ENCODE measurements at regions not wholly inside any gene's neighbourhood (a gene's known extent, or its start where the extent isn't known, plus 50 kb on each side); places are given as distances from the start of the nearest gene placed in this dataset.

GRCh38 chr4:22881411-22881810 is 188.7 kb downstream of the GBA3 start:
- POLR2A ChIA-PET = no interaction called here
- Mint-ChIP-seq H3K27ac (no peak overlapping the region), H3K4me3 (no peak overlapping the region), H3K36me3 (ENCODE audit: low read depth) (no peaks in the 10 kb centered on the region), H3K27me3 (no peaks in the 10 kb centered on the region), H3K4me1 (no peaks in the 10 kb centered on the region), H3K9me3 (peaks cover 1% of the 10 kb centered on the region)
- intact Hi-C loops (cut with micrococcal nuclease) = no loop called here
- TF ChIP-seq, protein P1, sequence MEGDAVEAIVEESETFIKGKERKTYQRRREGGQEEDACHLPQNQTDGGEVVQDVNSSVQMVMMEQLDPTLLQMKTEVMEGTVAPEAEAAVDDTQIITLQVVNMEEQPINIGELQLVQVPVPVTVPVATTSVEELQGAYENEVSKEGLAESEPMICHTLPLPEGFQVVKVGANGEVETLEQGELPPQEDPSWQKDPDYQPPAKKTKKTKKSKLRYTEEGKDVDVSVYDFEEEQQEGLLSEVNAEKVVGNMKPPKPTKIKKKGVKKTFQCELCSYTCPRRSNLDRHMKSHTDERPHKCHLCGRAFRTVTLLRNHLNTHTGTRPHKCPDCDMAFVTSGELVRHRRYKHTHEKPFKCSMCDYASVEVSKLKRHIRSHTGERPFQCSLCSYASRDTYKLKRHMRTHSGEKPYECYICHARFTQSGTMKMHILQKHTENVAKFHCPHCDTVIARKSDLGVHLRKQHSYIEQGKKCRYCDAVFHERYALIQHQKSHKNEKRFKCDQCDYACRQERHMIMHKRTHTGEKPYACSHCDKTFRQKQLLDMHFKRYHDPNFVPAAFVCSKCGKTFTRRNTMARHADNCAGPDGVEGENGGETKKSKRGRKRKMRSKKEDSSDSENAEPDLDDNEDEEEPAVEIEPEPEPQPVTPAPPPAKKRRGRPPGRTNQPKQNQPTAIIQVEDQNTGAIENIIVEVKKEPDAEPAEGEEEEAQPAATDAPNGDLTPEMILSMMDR (IDR thresholded peaks at IDR 0.05) = no peak
- CTCF ChIA-PET = no interaction called here
- no peak for ATAC-seq (ENCODE audit: low read depth)
- DNase-seq = no peak

DNA sequence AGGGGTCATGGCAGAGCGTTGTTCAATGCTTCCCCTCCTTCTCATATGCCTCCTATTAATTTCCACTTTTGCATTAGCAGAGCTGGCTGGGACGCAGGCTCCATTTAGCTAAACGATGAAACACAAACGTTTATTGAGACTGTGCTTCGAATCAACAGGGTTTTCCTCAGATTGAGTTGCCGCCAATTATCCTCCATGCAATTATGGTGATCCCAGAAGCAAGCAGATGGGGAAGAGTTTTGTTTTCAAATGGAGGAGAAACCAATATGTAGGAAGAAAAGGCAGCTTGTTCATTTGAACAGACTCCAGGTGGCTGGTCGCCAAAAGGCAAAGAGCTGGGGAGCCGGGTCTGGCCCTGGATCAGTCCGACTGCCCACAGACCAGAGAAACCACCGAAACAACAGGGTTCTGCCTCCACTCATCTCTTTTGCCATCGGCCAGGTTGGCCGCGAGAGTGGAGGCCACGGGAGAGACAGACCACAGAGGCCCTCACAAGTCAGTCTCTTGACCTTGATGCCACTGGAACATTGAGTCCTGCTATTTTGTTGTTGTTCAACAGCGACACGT is 184.8 kb downstream of the GBA3 start:
- Mint-ChIP-seq H3K4me1 (no peaks in the 10 kb centered on the region), H3K27ac (no peak overlapping the region), H3K9me3 (peaks cover 1% of the 10 kb centered on the region), H3K27me3 (no peaks in the 10 kb centered on the region), H3K4me3 (no peak overlapping the region), H3K36me3 (ENCODE audit: low read depth) (no peaks in the 10 kb centered on the region)
- CTCF ChIA-PET = no interaction called here
- ATAC-seq (ENCODE audit: low read depth) = no peak
- POLR2A ChIA-PET = no interaction called here
- DNase-seq = no peak
- intact Hi-C loops (cut with micrococcal nuclease) = no loop called here
- TF ChIP-seq, protein P1 (IDR thresholded peaks at IDR 0.05) = no peak

GRCh38 chr4:22876270-22876669 is 183.5 kb downstream of the GBA3 start:
- no peaks in the 10 kb centered on the region for H3K9me3 Mint-ChIP-seq
- H3K36me3 Mint-ChIP-seq (ENCODE audit: low read depth) = no peaks in the 10 kb centered on the region
- no peak overlapping the region for H3K27ac Mint-ChIP-seq
- ChIA-PET POLR2A (no interaction called here), CTCF (no interaction called here)
- DNase-seq = no peak
- intact Hi-C loops (cut with micrococcal nuclease) = no loop called here
- ATAC-seq (ENCODE audit: low read depth) = no peak
- TF ChIP-seq, protein P1 (IDR thresholded peaks at IDR 0.05) = no peak
- H3K4me1 Mint-ChIP-seq = no peaks in the 10 kb centered on the region
- H3K27me3 Mint-ChIP-seq = no peaks in the 10 kb centered on the region
- H3K4me3 Mint-ChIP-seq = no peak overlapping the region

DNA sequence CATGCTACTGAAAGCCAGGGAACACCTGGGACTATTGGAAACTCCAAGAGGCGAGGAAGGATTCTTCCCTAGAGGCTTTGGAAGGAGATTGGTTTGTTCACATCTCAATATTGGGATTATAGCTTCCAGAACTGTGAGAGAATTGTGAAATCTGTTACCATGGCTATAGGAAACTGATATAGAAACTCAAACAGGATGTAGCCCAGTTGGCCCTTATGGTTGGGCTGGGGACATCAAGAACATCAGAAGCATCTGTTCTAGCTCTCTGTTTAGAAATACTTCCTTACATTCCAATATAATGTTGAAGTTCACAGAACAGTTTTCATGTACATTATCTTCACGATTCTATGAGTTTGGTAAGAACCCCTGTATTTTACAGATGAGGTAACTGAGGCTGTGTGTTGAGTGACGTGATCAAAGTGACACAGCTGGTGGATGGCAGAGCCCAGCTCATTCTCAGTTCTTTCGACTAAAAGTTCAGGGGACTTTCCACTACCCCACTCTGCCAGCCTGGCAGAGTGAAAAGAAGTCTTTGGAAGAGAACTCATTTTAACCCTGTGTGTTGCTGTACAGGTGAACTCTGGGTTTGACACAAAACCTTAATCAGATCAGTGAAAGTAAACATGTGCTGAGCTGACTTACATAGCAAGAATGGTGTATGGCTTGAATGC is 183.0 kb downstream of the GBA3 start:
- TF ChIP-seq, protein P1 (IDR thresholded peaks at IDR 0.05) = no peak

DNA sequence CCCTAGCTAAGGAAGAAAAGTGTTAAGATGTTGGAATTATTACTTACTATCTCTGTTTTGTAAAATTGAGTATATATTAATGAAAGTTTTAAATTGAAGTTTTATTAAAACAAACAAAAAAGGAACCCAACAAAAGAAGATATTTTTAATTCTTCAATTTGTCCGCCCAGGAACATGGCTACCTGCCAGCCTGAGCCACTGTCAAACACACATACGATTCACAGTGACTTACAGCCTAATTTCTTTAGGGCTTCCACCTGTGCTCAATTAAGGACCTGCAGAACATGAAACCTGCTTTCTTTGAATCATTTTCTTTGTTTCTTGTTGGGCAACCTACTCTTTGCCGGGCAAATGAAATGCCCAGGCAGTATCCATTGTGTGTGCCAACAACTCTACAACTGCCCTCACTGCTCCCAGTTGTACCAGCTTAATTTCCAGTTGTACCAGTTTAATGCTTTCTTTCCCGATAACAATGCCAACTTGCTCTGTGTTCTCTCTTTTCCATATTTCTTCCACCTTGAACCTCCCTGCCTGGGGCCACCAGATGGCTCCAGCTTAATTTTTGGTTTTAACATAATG is 181.7 kb downstream of the GBA3 start:
- H3K36me3 Mint-ChIP-seq (ENCODE audit: low read depth) = no peaks in the 10 kb centered on the region
- no peak for ATAC-seq (ENCODE audit: low read depth)
- H3K4me3 Mint-ChIP-seq = no peak overlapping the region
- H3K4me1 Mint-ChIP-seq = no peaks in the 10 kb centered on the region
- no peak overlapping the region for H3K27ac Mint-ChIP-seq
- H3K9me3 Mint-ChIP-seq = no peaks in the 10 kb centered on the region
- DNase-seq = no peak
- ChIA-PET CTCF (no interaction called here), POLR2A (no interaction called here)
- no peaks in the 10 kb centered on the region for H3K27me3 Mint-ChIP-seq
- intact Hi-C loops (cut with micrococcal nuclease) = no loop called here
- TF ChIP-seq, protein P1 (IDR thresholded peaks at IDR 0.05) = no peak

More for the DNA sequence above, 183.0 kb downstream of the GBA3 start:
- Mint-ChIP-seq H3K27me3 (no peaks in the 10 kb centered on the region), H3K27ac (no peak overlapping the region), H3K9me3 (no peaks in the 10 kb centered on the region), H3K36me3 (ENCODE audit: low read depth) (no peaks in the 10 kb centered on the region), H3K4me1 (no peaks in the 10 kb centered on the region), H3K4me3 (no peak overlapping the region)
- ATAC-seq (ENCODE audit: low read depth) (no peak), DNase-seq (no peak)
- intact Hi-C loops (cut with micrococcal nuclease) = no loop called here
- POLR2A ChIA-PET = no interaction called here
- CTCF ChIA-PET = no interaction called here

Data from activated B cell treated with CpG ODN at 0.5 μM for 24 hours (primary cell).